Stimulated activated naive B cell treated with anti-CD40 and anti-IgM and Interleukin-4, amounts not matched to agents 10 μg/mL and 1 μg/mL and 100 μg/mL, for 72 hours (primary cell): ENCODE measurements at regions not wholly inside any gene's neighbourhood (a gene's known extent, or its start where the extent isn't known, plus 50 kb on each side); places are given as distances from the start of the nearest gene placed in this dataset.

ENCODE experiments used
- ATAC-seq, 2 donors: fragments of 150-1000 bp; cut with Tn5 transposase; replicated peaks; 2 replicates each; pipeline ENCODE4 v1.10.0; 2021; ENCODE audit warnings: moderate library complexity in 1 of 2
- DNase-seq: peaks from one replicate; pipeline ENCODE4 v3.0.0; 2021
- H3K27ac Mint-ChIP-seq: one replicate; pipeline ENCODE4 v1.8.0; 2022; ENCODE audit warnings: mild to moderate bottlenecking, mixed read lengths
- H3K27me3 Mint-ChIP-seq, 2 donors: one replicate each; pipeline ENCODE4 v1.8.0; 2022; ENCODE audit warnings: mixed read lengths in 2 of 2
- H3K36me3 Mint-ChIP-seq, 2 donors: one replicate each; pipeline ENCODE4 v1.8.0; 2022; ENCODE audit warnings: mixed read lengths in 2 of 2, mild to moderate bottlenecking in 1 of 2
- H3K4me1 Mint-ChIP-seq, 2 donors: one replicate each; pipeline ENCODE4 v1.8.0; 2022; ENCODE audit warnings: mixed read lengths in 2 of 2, mild to moderate bottlenecking in 1 of 2
- H3K4me3 Mint-ChIP-seq, 2 donors: one replicate each; pipeline ENCODE4 v1.8.0; 2022; ENCODE audit warnings: mild to moderate bottlenecking in 2 of 2, mixed read lengths in 2 of 2, moderate library complexity in 1 of 2
- H3K9me3 Mint-ChIP-seq, 2 donors: one replicate each; pipeline ENCODE4 v1.8.0; 2022; ENCODE audit warnings: mixed read lengths in 2 of 2, mild to moderate bottlenecking in 1 of 2

GRCh38 chr7:12796397-12797127, 109.1 kb downstream of the ARL4A start:
- Mint-ChIP-seq H3K36me3 (no peaks in the 10 kb centered on the region), H3K9me3 (no peaks in the 10 kb centered on the region), H3K4me3 (no peak overlapping the region), H3K27me3 (no peaks in the 10 kb centered on the region), H3K27ac (no peak overlapping the region), H3K4me1 (no peaks in the 10 kb centered on the region)
- DNase-seq (no peak), ATAC-seq (no peak)

GRCh38 chr7:12800486-12800885, 113.1 kb downstream of the ARL4A start:
- Mint-ChIP-seq H3K27ac (no peak overlapping the region), H3K27me3 (no peaks in the 10 kb centered on the region), H3K9me3 (no peaks in the 10 kb centered on the region), H3K36me3 (no peaks in the 10 kb centered on the region), H3K4me1 (no peaks in the 10 kb centered on the region), H3K4me3 (no peak overlapping the region)
- ATAC-seq (no peak), DNase-seq (no peak)

- no peak for DNase-seq
These were observed 113.7 kb downstream of the ARL4A start for GRCh38 chr7:12801107-12801506.

GRCh38 chr7:12802070-12802469, 114.6 kb downstream of the ARL4A start:
- no peaks in the 10 kb centered on the region for H3K36me3 Mint-ChIP-seq
- no peak overlapping the region for H3K27ac Mint-ChIP-seq
- ATAC-seq (no peak), DNase-seq (no peak)
- no peak overlapping the region for H3K4me3 Mint-ChIP-seq
- H3K9me3 Mint-ChIP-seq: no peaks in the 10 kb centered on the region
- no peaks in the 10 kb centered on the region for H3K27me3 Mint-ChIP-seq
- H3K4me1 Mint-ChIP-seq: no peaks in the 10 kb centered on the region

More at GRCh38 chr7:12801107-12801506, 113.7 kb downstream of the ARL4A start:
- Mint-ChIP-seq H3K27me3 (no peaks in the 10 kb centered on the region), H3K27ac (no peak overlapping the region), H3K4me1 (no peaks in the 10 kb centered on the region), H3K4me3 (no peak overlapping the region), H3K36me3 (no peaks in the 10 kb centered on the region), H3K9me3 (no peaks in the 10 kb centered on the region)
- ATAC-seq: no peak

- no peaks in the 10 kb centered on the region for H3K27me3 Mint-ChIP-seq
- no peak overlapping the region for H3K27ac Mint-ChIP-seq
- no peak for DNase-seq
These were observed 116.1 kb downstream of the ARL4A start for GRCh38 chr7:12803542-12803941.

GRCh38 chr7:12805518-12805928, 118.1 kb downstream of the ARL4A start:
- no peaks in the 10 kb centered on the region for H3K27me3 Mint-ChIP-seq
- H3K27ac Mint-ChIP-seq: no peak overlapping the region
- ATAC-seq: no peak
- H3K4me1 Mint-ChIP-seq: no peaks in the 10 kb centered on the region
- H3K4me3 Mint-ChIP-seq: no peak overlapping the region
- no peaks in the 10 kb centered on the region for H3K9me3 Mint-ChIP-seq
- no peak for DNase-seq
- no peaks in the 10 kb centered on the region for H3K36me3 Mint-ChIP-seq

More at GRCh38 chr7:12803542-12803941, 116.1 kb downstream of the ARL4A start:
- no peak for ATAC-seq
- H3K9me3 Mint-ChIP-seq: no peaks in the 10 kb centered on the region
- H3K4me3 Mint-ChIP-seq: no peak overlapping the region
- H3K4me1 Mint-ChIP-seq: no peaks in the 10 kb centered on the region
- H3K36me3 Mint-ChIP-seq: no peaks in the 10 kb centered on the region

GRCh38 chr7:12805957-12806356, 118.5 kb downstream of the ARL4A start:
- no peak overlapping the region for H3K27ac Mint-ChIP-seq
- no peak overlapping the region for H3K4me3 Mint-ChIP-seq
- no peak for ATAC-seq
- DNase-seq: no peak
- no peaks in the 10 kb centered on the region for H3K4me1 Mint-ChIP-seq
- H3K9me3 Mint-ChIP-seq: no peaks in the 10 kb centered on the region
- no peaks in the 10 kb centered on the region for H3K36me3 Mint-ChIP-seq
- H3K27me3 Mint-ChIP-seq: no peaks in the 10 kb centered on the region

GRCh38 chr7:12809476-12809875, 122.0 kb downstream of the ARL4A start:
- no peak for ATAC-seq
- no peak for DNase-seq
- Mint-ChIP-seq H3K27ac (no peak overlapping the region), H3K36me3 (no peaks in the 10 kb centered on the region), H3K4me3 (no peak overlapping the region), H3K27me3 (peaks cover 0 to under 1% of the 10 kb centered on the region in 2 donors), H3K4me1 (no peaks in the 10 kb centered on the region), H3K9me3 (peaks cover 4 to 5% of the 10 kb centered on the region in 2 donors)

GRCh38 chr7:12812111-12812510, 124.7 kb downstream of the ARL4A start:
- Mint-ChIP-seq H3K4me1 (no peaks in the 10 kb centered on the region), H3K4me3 (no peak overlapping the region), H3K27ac (no peak overlapping the region), H3K27me3 (peaks cover 0 to 3% of the 10 kb centered on the region in 2 donors), H3K36me3 (no peaks in the 10 kb centered on the region), H3K9me3 (peaks cover 4 to 5% of the 10 kb centered on the region in 2 donors)
- ATAC-seq: no peak
- DNase-seq: no peak

- H3K36me3 Mint-ChIP-seq: no peaks in the 10 kb centered on the region
- H3K4me1 Mint-ChIP-seq: no peaks in the 10 kb centered on the region
- H3K9me3 Mint-ChIP-seq: peaks cover 4 to 5% of the 10 kb centered on the region in 2 donors
- DNase-seq (no peak), ATAC-seq (no peak)
- no peak overlapping the region for H3K27ac Mint-ChIP-seq
- H3K27me3 Mint-ChIP-seq: peaks cover 7 to 9% of the 10 kb centered on the region in 2 donors
- H3K4me3 Mint-ChIP-seq: no peak overlapping the region
These were observed 126.7 kb downstream of the ARL4A start for GRCh38 chr7:12814107-12814506.

GRCh38 chr7:12814828-12815227, 127.4 kb downstream of the ARL4A start:
- Mint-ChIP-seq H3K27me3 (peaks cover 7 to 9% of the 10 kb centered on the region in 2 donors), H3K4me3 (no peak overlapping the region), H3K27ac (no peak overlapping the region), H3K9me3 (peaks cover 4 to 5% of the 10 kb centered on the region in 2 donors), H3K36me3 (no peaks in the 10 kb centered on the region), H3K4me1 (no peaks in the 10 kb centered on the region)
- DNase-seq (no peak), ATAC-seq (no peak)

- no peaks in the 10 kb centered on the region for H3K4me1 Mint-ChIP-seq
- H3K36me3 Mint-ChIP-seq: no peaks in the 10 kb centered on the region
- H3K4me3 Mint-ChIP-seq: no peak overlapping the region
- peaks cover 7 to 9% of the 10 kb centered on the region in 2 donors for H3K27me3 Mint-ChIP-seq
- no peak for DNase-seq
- no peak for ATAC-seq
- no peak overlapping the region for H3K27ac Mint-ChIP-seq
- H3K9me3 Mint-ChIP-seq: peaks cover 4 to 5% of the 10 kb centered on the region in 2 donors
These were observed 128.0 kb downstream of the ARL4A start for GRCh38 chr7:12815426-12815825.

- Mint-ChIP-seq H3K27me3 (peaks cover 9% of the 10 kb centered on the region in 2 donors), H3K36me3 (no peaks in the 10 kb centered on the region), H3K9me3 (peaks cover 4 to 5% of the 10 kb centered on the region in 2 donors), H3K4me1 (no peaks in the 10 kb centered on the region), H3K27ac (no peak overlapping the region), H3K4me3 (no peak overlapping the region)
- DNase-seq (no peak), ATAC-seq (no peak)
These were observed 128.4 kb downstream of the ARL4A start for GRCh38 chr7:12815871-12816270.

GRCh38 chr7:12820777-12821176, 133.3 kb downstream of the ARL4A start:
- no peak overlapping the region for H3K27ac Mint-ChIP-seq
- ATAC-seq (no peak), DNase-seq (no peak)
- no peaks in the 10 kb centered on the region for H3K36me3 Mint-ChIP-seq
- H3K4me1 Mint-ChIP-seq: no peaks in the 10 kb centered on the region
- peaks cover 0 to 3% of the 10 kb centered on the region in 2 donors for H3K9me3 Mint-ChIP-seq
- H3K4me3 Mint-ChIP-seq: no peak overlapping the region
- H3K27me3 Mint-ChIP-seq: peaks cover 6 to 12% of the 10 kb centered on the region in 2 donors

GRCh38 chr7:12821746-12822145, 134.3 kb downstream of the ARL4A start:
- no peak for DNase-seq
- no peak for ATAC-seq
- Mint-ChIP-seq H3K27me3 (peaks cover 6 to 12% of the 10 kb centered on the region in 2 donors), H3K9me3 (peaks cover 0 to 3% of the 10 kb centered on the region in 2 donors), H3K4me1 (no peaks in the 10 kb centered on the region), H3K36me3 (no peaks in the 10 kb centered on the region), H3K4me3 (no peak overlapping the region), H3K27ac (no peak overlapping the region)
